Keratinocyte (primary cell): ENCODE measurements at regions not wholly inside any gene's neighbourhood (a gene's known extent, or its start where the extent isn't known, plus 50 kb on each side); places are given as distances from the start of the nearest gene placed in this dataset.

Source experiments
- DNase-seq: peaks from one replicate; pipeline ENCODE4 v3.0.0-alpha.2; 2011; ENCODE audit warnings: low read depth, missing footprints, low spot score
- FAIRE-seq: peaks from 2 replicates; lab custom pipeline; 2011; peaks lifted over from hg19 to GRCh38; lab: Jason Lieb, UNC
- H2AFZ ChIP-seq: 2 replicates; pipeline ENCODE4 v1.6.0; 2012; ENCODE audit warnings: low read length, control low read depth, inconsistent platforms; ENCODE audit not compliant: control insufficient read depth
- H3K27ac ChIP-seq: 2 replicates; pipeline ENCODE4 v1.5.1; 2011; ENCODE audit warnings: low read length; ENCODE audit not compliant: control insufficient read depth, insufficient read depth
- H3K27me3 ChIP-seq: 3 replicates; pipeline ENCODE4 v1.6.0; 2011; ENCODE audit warnings: low read length; ENCODE audit not compliant: control insufficient read depth, insufficient read depth; ENCODE audit errors: extremely low read depth
- H3K36me3 ChIP-seq, 2 experiments: 2 replicates in 1 of 2; 3 replicates in 1 of 2; pipeline ENCODE4 v1.5.1; 2011; ENCODE audit warnings: low read length in 2 of 2, mild to moderate bottlenecking in 1 of 2; ENCODE audit not compliant: control insufficient read depth in 2 of 2, insufficient read depth in 2 of 2; ENCODE audit errors: extremely low read depth in 1 of 2
- H3K4me1 ChIP-seq: 3 replicates; pipeline ENCODE4 v1.5.1; 2011; ENCODE audit warnings: low read length; ENCODE audit not compliant: control insufficient read depth, insufficient read depth; ENCODE audit errors: extremely low read depth
- H3K4me2 ChIP-seq: 3 replicates; pipeline ENCODE4 v1.6.0; 2011; ENCODE audit warnings: low read depth, low read length; ENCODE audit not compliant: control insufficient read depth, insufficient read depth; ENCODE audit errors: extremely low read depth
- H3K4me3 ChIP-seq, 3 experiments: fragments of 200-600 bp in 1 of 3; sonication (generic) in 1 of 3; 2 replicates in 2 of 3; 3 replicates in 1 of 3; pipeline ENCODE4 v1.5.1; 2011 to 2016; ENCODE audit warnings: low read length in 3 of 3, mild to moderate bottlenecking in 3 of 3, control low read depth in 2 of 3, inconsistent platforms in 1 of 3, low read depth in 1 of 3, mixed read lengths in 1 of 3, mixed run types in 1 of 3, moderate library complexity in 1 of 3; ENCODE audit not compliant: control insufficient read depth in 2 of 3, insufficient read depth in 2 of 3; ENCODE audit errors: extremely low read depth in 1 of 3
- H3K79me2 ChIP-seq: 2 replicates; pipeline ENCODE4 v1.6.0; 2012; ENCODE audit warnings: low read length; ENCODE audit not compliant: control insufficient read depth, insufficient read depth
- H3K9ac ChIP-seq: 3 replicates; pipeline ENCODE4 v1.6.0; 2011; ENCODE audit warnings: low read length; ENCODE audit not compliant: control insufficient read depth, insufficient read depth; ENCODE audit errors: extremely low read depth
- H3K9me1 ChIP-seq: 3 replicates; pipeline ENCODE4 v1.6.0; 2011; ENCODE audit warnings: low read length; ENCODE audit not compliant: control insufficient read depth, insufficient read depth; ENCODE audit errors: extremely low read depth
- H3K9me3 ChIP-seq: 2 replicates; pipeline ENCODE4 v1.5.1; 2012; ENCODE audit warnings: low read depth, low read length; ENCODE audit not compliant: control insufficient read depth
- H4K20me1 ChIP-seq: 3 replicates; pipeline ENCODE4 v1.6.0; 2011; ENCODE audit warnings: low read length; ENCODE audit not compliant: control insufficient read depth, insufficient read depth; ENCODE audit errors: extremely low read depth
- CTCF ChIP-seq, 3 experiments: IDR thresholded peaks in 1 of 3; conservative IDR thresholded peaks in 1 of 3; optimal IDR thresholded peaks in 1 of 3; 2 replicates in 2 of 3; 3 replicates in 1 of 3; pipeline versions ENCODE3 to v1.5.1; 2011; ENCODE audit warnings: low read length in 3 of 3, mild to moderate bottlenecking in 3 of 3, moderate library complexity in 2 of 3, control low read depth in 1 of 3, inconsistent platforms in 1 of 3; ENCODE audit not compliant: insufficient read depth in 2 of 3; ENCODE audit errors: extremely low read depth in 1 of 3
- EZH2 ChIP-seq: IDR thresholded peaks from one replicate; pipeline ENCODE4 v1.6.1; 2012; ENCODE audit warnings: inconsistent platforms, mild to moderate bottlenecking, low read length, moderate library complexity
- dilution Hi-C: fragments of 300-500 bp; cut with MboI; formaldehyde crosslinking; loops from one replicate; pipeline ENCODE4 v1.7.0; 2020; ENCODE audit warnings: low sequenced_read_pairs; ENCODE audit not compliant: extremely low pct_ligation_motif_present

- FAIRE-seq (no peak), DNase-seq (no peak)
- Histone ChIP-seq H3K36me3 (no peaks in the 10 kb centered on the region), H3K4me3 (no peak overlapping the region), H3K27me3 (no peaks in the 10 kb centered on the region), H3K9ac (no peak overlapping the region), H3K4me2 (no peak overlapping the region), H3K27ac (no peak overlapping the region), H3K9me3 (no peaks in the 10 kb centered on the region), H3K4me1 (peaks cover 8% of the 10 kb centered on the region), H2AFZ (no peak overlapping the region), H3K79me2 (no peaks in the 10 kb centered on the region), H3K9me1 (no peaks in the 10 kb centered on the region), H4K20me1 (no peaks in the 10 kb centered on the region)
- dilution Hi-C loops: no loop called here
- TF ChIP-seq CTCF (optimal IDR thresholded peaks at IDR 0.05 in 1 of 3, IDR thresholded peaks at IDR 0.05 in 1 of 3, conservative IDR thresholded peaks at IDR 0.05 in 1 of 3; ENCODE audit: extremely low read depth in 1 of 3, insufficient read depth in 2 of 3, low read length in 3 of 3) (no peak), EZH2 (no peak)
These were observed 135.9 kb downstream of the C12orf75 start for GRCh38 chr12:105466231-105466900.

DNA sequence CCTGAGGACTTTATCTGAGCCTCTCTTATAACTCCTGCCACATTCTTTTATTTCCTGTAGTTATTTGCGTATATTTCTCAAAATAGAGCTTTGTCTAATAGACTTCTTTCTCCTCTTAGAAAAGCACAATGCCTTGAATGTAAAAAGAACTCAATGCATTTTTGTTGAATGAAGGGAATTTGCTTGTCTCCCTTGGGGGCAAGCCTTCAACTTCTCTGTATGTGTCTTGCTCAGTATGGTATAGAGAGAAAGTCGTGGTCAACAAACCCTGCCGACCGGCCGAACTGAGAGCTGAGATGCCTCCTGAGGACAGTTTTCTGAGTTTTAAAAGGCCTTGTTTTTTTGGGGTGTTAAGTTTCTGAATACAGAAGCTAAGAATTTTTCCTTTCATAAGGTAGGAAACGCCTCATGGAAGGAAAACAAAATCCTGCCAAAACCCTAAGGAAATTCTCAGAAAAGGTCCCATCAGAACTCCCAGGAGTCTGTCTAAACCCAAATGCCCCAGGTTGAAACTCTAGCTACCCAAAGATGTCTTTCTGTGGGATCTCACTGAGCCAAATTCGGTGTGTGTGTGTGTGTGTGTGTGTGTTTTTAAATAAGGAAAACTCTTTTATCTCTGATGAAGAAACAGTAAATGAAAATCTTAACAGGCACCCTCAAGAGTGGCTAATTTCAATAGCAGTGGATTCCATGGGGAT, 136.6 kb downstream of the C12orf75 start:
- Histone ChIP-seq H3K79me2 (no peaks in the 10 kb centered on the region), H3K27me3 (no peaks in the 10 kb centered on the region), H3K9me1 (no peaks in the 10 kb centered on the region), H3K9me3 (no peaks in the 10 kb centered on the region), H3K27ac (no peak overlapping the region), H3K9ac (no peak overlapping the region), H2AFZ (no peak overlapping the region), H4K20me1 (no peaks in the 10 kb centered on the region), H3K4me3 (no peak overlapping the region), H3K4me1 (peaks cover 8% of the 10 kb centered on the region), H3K36me3 (no peaks in the 10 kb centered on the region), H3K4me2 (no peak overlapping the region)
- FAIRE-seq: no peak
- TF ChIP-seq EZH2 (no peak), CTCF (optimal IDR thresholded peaks at IDR 0.05 in 1 of 3, IDR thresholded peaks at IDR 0.05 in 1 of 3, conservative IDR thresholded peaks at IDR 0.05 in 1 of 3; ENCODE audit: extremely low read depth in 1 of 3, insufficient read depth in 2 of 3, low read length in 3 of 3) (no peak)
- dilution Hi-C loops: no loop called here
- DNase-seq: no peak
